PFSK-1 (cell line): ENCODE measurements at regions not wholly inside any gene's neighbourhood (a gene's known extent, or its start where the extent isn't known, plus 50 kb on each side); places are given as distances from the start of the nearest gene placed in this dataset.

ENCODE experiments used
- FOXP2 ChIP-seq: optimal IDR thresholded peaks from 2 replicates; pipeline ENCODE3; 2011; ENCODE audit warnings: borderline replicate concordance, control low read depth, inconsistent platforms; ENCODE audit not compliant: insufficient read depth; ENCODE audit errors: extremely low read length, extremely low read depth
- REST ChIP-seq, 2 experiments: IDR thresholded peaks; 2 replicates each; pipeline versions ENCODE4 v1.6.1 to v1.8.0; 2011 to 2012; ENCODE audit warnings: low read depth in 2 of 2, low read length in 2 of 2, control low read depth in 1 of 2, inconsistent platforms in 1 of 2, mild to moderate bottlenecking in 1 of 2, moderate library complexity in 1 of 2; ENCODE audit not compliant: insufficient read depth in 1 of 2
- SIN3A ChIP-seq: IDR thresholded peaks from 2 replicates; pipeline ENCODE4 v1.6.1; 2012; ENCODE audit warnings: mild to moderate bottlenecking, low read length, moderate library complexity, borderline replicate concordance; ENCODE audit not compliant: insufficient read depth
- TAF1 ChIP-seq: IDR thresholded peaks from 2 replicates; pipeline ENCODE4 v1.6.1; 2012; ENCODE audit warnings: low read length, control low read depth, borderline replicate concordance; ENCODE audit not compliant: insufficient read depth

- no peak for TF ChIP-seq REST (IDR thresholded peaks at IDR 0.05; ENCODE audit: insufficient read depth in 1 of 2, low read depth in 2 of 2, low read length in 2 of 2)
- TF ChIP-seq SIN3A, result no peak
- no peak for TF ChIP-seq TAF1
- no peak for TF ChIP-seq FOXP2
Observed at GRCh38 chr3:193830791-193831191, 237.8 kb downstream of the OPA1 start.
